ENCODE measurements at regions not wholly inside any gene's neighbourhood (a gene's known extent, or its start where the extent isn't known, plus 50 kb on each side); places are given as distances from the start of the nearest gene placed in this dataset.

- TF ChIP-seq, protein P1, sequence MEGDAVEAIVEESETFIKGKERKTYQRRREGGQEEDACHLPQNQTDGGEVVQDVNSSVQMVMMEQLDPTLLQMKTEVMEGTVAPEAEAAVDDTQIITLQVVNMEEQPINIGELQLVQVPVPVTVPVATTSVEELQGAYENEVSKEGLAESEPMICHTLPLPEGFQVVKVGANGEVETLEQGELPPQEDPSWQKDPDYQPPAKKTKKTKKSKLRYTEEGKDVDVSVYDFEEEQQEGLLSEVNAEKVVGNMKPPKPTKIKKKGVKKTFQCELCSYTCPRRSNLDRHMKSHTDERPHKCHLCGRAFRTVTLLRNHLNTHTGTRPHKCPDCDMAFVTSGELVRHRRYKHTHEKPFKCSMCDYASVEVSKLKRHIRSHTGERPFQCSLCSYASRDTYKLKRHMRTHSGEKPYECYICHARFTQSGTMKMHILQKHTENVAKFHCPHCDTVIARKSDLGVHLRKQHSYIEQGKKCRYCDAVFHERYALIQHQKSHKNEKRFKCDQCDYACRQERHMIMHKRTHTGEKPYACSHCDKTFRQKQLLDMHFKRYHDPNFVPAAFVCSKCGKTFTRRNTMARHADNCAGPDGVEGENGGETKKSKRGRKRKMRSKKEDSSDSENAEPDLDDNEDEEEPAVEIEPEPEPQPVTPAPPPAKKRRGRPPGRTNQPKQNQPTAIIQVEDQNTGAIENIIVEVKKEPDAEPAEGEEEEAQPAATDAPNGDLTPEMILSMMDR (IDR thresholded peaks at IDR 0.05; ENCODE audit: low read depth, low read length, missing control alignments): no peak
- Histone ChIP-seq H3K27me3 (replicated peaks) (no peaks in the 10 kb centered on the region), H3K27ac (no peak overlapping the region), H3K36me3 (replicated peaks) (no peaks in the 10 kb centered on the region), H3K4me3 (ENCODE audit: low read depth, low read length) (no peak overlapping the region)
- no peak for DNase-seq
- in situ Hi-C loops (cut with HindIII; ENCODE audit: low pct_ligation_motif_present, low sequenced_read_pairs): no loop called here
Measured at GRCh38 chr5:101123363-101123762, 220.3 kb upstream of the ST8SIA4 start.

- H3K36me3 ChIP-seq (replicated peaks): no peaks in the 10 kb centered on the region
- in situ Hi-C loops (cut with HindIII; ENCODE audit: low pct_ligation_motif_present, low sequenced_read_pairs): no loop called here
- H3K4me3 ChIP-seq (ENCODE audit: low read depth, low read length): no peak overlapping the region
- H3K27me3 ChIP-seq (replicated peaks): no peaks in the 10 kb centered on the region
- H3K27ac ChIP-seq: no peak overlapping the region
- DNase-seq: no peak
- TF ChIP-seq, protein P1 (IDR thresholded peaks at IDR 0.05; ENCODE audit: low read depth, low read length, missing control alignments): no peak
Measured at GRCh38 chr5:101112645-101113044, 209.6 kb upstream of the ST8SIA4 start.

DNA sequence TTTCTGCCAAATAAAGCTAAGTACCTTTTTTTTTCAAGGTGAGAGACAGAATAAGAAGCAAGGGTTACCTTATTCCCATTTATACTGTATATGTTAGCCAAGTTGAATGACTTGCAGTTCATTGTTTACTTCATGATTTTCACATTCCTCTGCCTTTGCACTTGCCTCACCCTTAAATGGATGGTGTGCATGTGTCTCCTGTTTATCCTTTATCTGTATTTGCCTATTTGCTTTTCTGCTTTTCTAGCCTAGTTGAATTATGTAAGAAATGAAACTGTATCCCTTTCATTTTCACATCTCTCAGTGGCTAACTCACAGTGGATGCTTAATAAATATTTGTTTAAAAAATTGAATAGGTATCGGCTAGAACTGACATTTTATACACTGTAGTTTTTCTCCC lies 200.8 kb upstream of the ST8SIA4 start:
- Histone ChIP-seq H3K27me3 (replicated peaks) (no peaks in the 10 kb centered on the region), H3K27ac (no peak overlapping the region), H3K36me3 (replicated peaks) (no peaks in the 10 kb centered on the region), H3K4me3 (ENCODE audit: low read depth, low read length) (no peak overlapping the region)
- in situ Hi-C loops (cut with HindIII; ENCODE audit: low pct_ligation_motif_present, low sequenced_read_pairs): no loop called here
- DNase-seq: no peak
- TF ChIP-seq, protein P1 (IDR thresholded peaks at IDR 0.05; ENCODE audit: low read depth, low read length, missing control alignments): no peak

DNA sequence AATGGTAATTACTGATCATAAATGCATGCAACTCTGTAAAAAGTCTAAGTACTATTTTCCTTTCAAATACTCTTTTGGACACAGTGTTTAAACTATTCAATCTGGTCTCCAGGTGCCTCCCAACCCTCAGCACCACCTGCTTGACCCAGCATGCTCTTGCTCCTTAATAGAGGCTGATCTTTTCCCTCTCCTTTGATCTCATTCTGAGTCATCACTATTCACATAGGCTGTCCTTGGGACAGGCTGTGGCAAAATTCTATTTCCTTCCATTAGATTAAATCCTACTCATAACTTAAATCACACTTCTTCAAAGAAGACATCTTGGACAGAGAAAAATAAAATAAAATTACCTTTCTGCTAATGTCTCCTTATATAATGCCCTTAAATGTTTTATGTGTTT lies 199.4 kb upstream of the ST8SIA4 start:
- in situ Hi-C loops (cut with HindIII; ENCODE audit: low pct_ligation_motif_present, low sequenced_read_pairs): no loop called here
- no peak for DNase-seq
- no peak overlapping the region for H3K27ac ChIP-seq
- TF ChIP-seq, protein P1 (IDR thresholded peaks at IDR 0.05; ENCODE audit: low read depth, low read length, missing control alignments): no peak
- H3K27me3 ChIP-seq (replicated peaks): no peaks in the 10 kb centered on the region
- no peaks in the 10 kb centered on the region for H3K36me3 ChIP-seq (replicated peaks)
- H3K4me3 ChIP-seq (ENCODE audit: low read depth, low read length): no peak overlapping the region

DNA sequence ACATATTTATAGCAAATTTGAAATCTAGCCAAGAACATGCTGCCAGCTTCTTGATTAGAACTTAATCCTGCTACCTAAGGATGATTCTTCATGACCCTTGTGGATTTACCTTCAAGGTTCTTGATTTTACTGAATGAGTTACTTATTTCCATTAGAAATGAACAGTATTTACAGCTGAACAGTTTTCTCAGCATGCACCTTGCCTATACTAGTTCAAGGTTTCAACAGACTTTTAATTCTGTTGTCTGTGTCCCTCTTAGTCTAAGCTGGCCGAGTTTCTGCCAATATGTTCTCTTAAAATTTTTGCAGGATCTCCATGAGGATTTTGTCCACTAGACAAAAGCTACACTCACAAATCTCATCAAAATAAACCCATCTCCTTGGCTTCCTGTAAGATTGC lies 188.8 kb upstream of the ST8SIA4 start:
- TF ChIP-seq, protein P1 (IDR thresholded peaks at IDR 0.05; ENCODE audit: low read depth, low read length, missing control alignments): no peak
- Histone ChIP-seq H3K36me3 (replicated peaks) (no peaks in the 10 kb centered on the region), H3K27me3 (replicated peaks) (no peaks in the 10 kb centered on the region), H3K27ac (no peak overlapping the region), H3K4me3 (ENCODE audit: low read depth, low read length) (no peak overlapping the region)
- no peak for DNase-seq
- in situ Hi-C loops (cut with HindIII; ENCODE audit: low pct_ligation_motif_present, low sequenced_read_pairs): no loop called here

DNA sequence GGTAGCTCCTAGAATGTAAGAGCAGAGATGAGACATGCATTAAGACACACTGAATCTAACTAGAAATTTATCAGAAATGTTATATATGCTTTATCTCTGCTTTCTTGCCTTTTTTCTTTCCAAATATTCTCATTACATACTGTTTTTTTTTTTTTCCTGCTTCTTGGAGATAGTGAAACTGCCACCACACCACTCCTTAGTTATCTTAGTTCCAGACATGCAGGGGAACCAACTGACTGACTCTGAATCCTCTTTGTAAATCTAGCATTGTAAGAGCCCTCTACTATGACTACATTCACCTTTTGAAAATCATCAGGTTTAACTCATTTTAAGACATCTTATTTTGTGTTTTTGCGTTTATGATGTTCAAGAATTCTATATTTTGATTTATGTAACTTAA lies 181.3 kb upstream of the ST8SIA4 start:
- TF ChIP-seq, protein P1 (IDR thresholded peaks at IDR 0.05; ENCODE audit: low read depth, low read length, missing control alignments): no peak
- in situ Hi-C loops (cut with HindIII; ENCODE audit: low pct_ligation_motif_present, low sequenced_read_pairs): no loop called here
- no peaks in the 10 kb centered on the region for H3K27me3 ChIP-seq (replicated peaks)
- H3K27ac ChIP-seq: no peak overlapping the region
- no peak for DNase-seq
- no peaks in the 10 kb centered on the region for H3K36me3 ChIP-seq (replicated peaks)
- no peak overlapping the region for H3K4me3 ChIP-seq (ENCODE audit: low read depth, low read length)
